GM12872 (cell line): ENCODE measurements at regions not wholly inside any gene's neighbourhood (a gene's known extent, or its start where the extent isn't known, plus 50 kb on each side); places are given as distances from the start of the nearest gene placed in this dataset.

Experiments
- CTCF ChIP-seq: IDR thresholded peaks from 3 replicates; pipeline ENCODE4 v1.5.1; 2011; ENCODE audit warnings: low read depth, mild to moderate bottlenecking, low read length, moderate library complexity; ENCODE audit not compliant: insufficient read depth

DNA sequence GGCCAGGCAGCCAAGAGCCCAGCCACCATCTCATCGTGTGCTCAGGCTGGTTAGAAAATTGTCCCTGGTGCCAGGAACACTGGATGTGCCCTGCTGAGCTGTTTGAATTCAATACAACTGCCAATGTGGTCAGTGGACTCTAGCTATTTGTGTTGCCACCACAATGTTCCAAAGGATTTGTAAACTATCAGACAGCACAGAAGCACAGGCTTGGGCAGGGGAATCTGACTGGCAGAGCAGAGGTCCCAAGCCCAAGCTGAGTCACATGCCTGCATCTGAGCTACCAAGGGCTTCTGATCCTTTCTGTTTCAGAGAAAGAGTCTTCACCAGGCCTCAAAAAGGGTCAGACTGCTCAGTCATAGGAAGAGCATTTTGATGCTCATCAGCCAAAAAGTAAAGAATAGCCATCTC lies 232.1 kb upstream of the SEMA3C start:
- no peak for TF ChIP-seq CTCF

GRCh38 chr7:81143856-81144255 lies 225.0 kb upstream of the SEMA3C start:
- TF ChIP-seq CTCF = no peak

- TF ChIP-seq CTCF = no peak
Measured at GRCh38 chr7:81140775-81141174, 221.9 kb upstream of the SEMA3C start.

DNA sequence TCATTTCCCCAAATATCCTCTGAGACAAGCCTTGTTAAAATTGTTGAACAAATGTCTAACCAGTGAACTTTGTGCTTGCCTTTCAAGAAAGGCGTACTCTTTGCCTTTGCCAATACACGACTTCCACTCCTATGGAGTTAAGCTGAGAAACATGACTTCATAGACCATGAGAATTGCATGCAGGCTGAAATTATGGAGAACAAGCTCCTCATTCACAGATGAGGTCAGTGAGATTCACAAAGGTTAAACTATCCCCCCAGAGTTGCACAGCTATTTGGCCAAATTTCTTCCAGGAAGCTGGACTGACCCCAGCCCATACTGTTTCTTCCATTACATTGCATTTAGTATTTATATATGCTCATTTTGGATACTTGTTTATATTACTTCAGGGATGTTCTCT lies 221.4 kb upstream of the SEMA3C start:
- TF ChIP-seq CTCF = no peak

- no peak for TF ChIP-seq CTCF
Measured at GRCh38 chr7:81138870-81139269, 220.0 kb upstream of the SEMA3C start.

GRCh38 chr7:81135324-81135723 lies 216.5 kb upstream of the SEMA3C start:
- no peak for TF ChIP-seq CTCF

- no peak for TF ChIP-seq CTCF
Measured at GRCh38 chr7:81128011-81128410, 209.2 kb upstream of the SEMA3C start.

DNA sequence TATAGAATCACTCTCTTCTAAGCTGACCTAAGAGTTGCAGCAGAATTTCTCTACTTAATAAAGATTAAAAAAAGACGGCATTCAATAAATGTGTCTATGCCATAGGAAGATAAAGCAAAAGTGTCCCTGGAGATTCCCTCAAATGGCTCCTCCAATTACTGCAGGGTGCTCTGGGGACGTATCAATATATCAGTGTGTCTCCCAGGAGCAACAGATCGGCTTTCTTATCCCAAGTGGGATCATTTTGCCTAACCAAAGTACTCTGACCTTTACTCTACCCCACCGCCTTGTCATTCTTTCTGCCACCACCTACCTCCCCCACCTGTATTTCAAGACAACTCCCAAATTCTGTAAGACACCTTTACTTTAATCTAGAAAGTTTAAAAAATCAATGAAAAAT lies 202.0 kb upstream of the SEMA3C start:
- no peak for TF ChIP-seq CTCF
